VCaP (cell line): ENCODE measurements at regions not wholly inside any gene's neighbourhood (a gene's known extent, or its start where the extent isn't known, plus 50 kb on each side); places are given as distances from the start of the nearest gene placed in this dataset.

ENCODE experiments used
- H3K27ac ChIP-seq: fragments of 450-650 bp; 2 replicates; pipeline ENCODE4 v1.5.1; 2017
- TF ChIP-seq, protein P1 (sequence below): fragments of 450-650 bp; conservative IDR thresholded peaks from 2 replicates; pipeline ENCODE4 v1.5.1; 2017; ENCODE audit warnings: mild to moderate bottlenecking, moderate library complexity

DNA sequence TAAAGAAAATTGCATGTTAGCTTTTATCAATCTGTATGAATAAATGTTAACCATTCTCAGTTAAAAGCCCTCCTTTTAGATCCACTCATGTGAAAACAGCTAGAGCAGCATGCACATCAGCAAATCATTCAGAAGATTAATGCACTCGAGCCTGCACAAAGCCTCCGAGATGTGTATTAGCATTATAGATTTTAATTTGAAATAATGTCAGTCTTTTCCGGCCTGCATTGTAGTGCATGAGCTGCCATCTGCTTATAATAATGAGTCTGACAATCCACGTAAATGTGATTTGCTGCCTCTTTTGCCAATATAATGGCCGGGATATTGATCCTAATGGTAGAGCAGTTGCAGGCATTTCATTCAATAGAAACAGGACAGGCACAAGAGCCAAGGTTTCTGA lies 585.1 kb downstream of the IRX1 start:
- TF ChIP-seq, protein P1, sequence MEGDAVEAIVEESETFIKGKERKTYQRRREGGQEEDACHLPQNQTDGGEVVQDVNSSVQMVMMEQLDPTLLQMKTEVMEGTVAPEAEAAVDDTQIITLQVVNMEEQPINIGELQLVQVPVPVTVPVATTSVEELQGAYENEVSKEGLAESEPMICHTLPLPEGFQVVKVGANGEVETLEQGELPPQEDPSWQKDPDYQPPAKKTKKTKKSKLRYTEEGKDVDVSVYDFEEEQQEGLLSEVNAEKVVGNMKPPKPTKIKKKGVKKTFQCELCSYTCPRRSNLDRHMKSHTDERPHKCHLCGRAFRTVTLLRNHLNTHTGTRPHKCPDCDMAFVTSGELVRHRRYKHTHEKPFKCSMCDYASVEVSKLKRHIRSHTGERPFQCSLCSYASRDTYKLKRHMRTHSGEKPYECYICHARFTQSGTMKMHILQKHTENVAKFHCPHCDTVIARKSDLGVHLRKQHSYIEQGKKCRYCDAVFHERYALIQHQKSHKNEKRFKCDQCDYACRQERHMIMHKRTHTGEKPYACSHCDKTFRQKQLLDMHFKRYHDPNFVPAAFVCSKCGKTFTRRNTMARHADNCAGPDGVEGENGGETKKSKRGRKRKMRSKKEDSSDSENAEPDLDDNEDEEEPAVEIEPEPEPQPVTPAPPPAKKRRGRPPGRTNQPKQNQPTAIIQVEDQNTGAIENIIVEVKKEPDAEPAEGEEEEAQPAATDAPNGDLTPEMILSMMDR: no peak
- no peak overlapping the region for H3K27ac ChIP-seq

DNA sequence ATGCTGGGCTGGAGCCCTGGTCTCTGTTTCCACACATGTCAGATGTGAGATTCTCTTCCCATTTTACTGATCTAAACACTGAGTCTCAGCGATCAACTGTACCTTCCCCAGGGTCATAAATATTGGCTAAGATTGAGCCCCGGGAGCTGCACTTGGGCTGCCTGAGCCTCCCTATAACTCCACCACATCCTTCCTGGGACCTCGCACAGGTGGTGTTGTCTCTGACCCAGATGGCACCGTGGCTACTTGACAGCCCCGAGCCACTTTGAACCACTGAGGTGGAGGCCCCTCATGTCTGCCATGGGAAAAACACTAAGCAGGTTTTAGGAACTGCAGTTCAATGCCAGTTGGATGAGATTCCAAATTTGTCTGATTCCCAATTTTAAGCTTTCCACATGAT lies 586.5 kb downstream of the IRX1 start:
- TF ChIP-seq, protein P1: no peak
- no peak overlapping the region for H3K27ac ChIP-seq

DNA sequence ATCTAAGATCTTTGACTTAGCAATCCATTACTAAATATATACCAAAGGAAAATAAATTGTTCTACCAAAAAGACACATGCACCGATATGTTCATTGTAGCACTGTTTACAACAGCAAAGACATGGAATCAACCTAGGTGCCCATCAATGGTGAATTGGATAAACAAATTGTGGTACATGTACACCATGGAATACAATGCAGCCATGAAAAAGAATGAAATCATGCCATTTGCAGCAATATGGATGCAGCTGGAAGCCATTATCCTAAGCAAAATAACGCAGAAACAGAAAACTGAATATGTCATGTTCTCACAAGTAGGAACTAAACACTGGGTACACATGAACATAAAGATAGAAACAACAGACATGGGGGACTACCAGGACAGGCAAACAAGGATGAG lies 589.5 kb downstream of the IRX1 start:
- no peak overlapping the region for H3K27ac ChIP-seq
- TF ChIP-seq, protein P1: no peak

DNA sequence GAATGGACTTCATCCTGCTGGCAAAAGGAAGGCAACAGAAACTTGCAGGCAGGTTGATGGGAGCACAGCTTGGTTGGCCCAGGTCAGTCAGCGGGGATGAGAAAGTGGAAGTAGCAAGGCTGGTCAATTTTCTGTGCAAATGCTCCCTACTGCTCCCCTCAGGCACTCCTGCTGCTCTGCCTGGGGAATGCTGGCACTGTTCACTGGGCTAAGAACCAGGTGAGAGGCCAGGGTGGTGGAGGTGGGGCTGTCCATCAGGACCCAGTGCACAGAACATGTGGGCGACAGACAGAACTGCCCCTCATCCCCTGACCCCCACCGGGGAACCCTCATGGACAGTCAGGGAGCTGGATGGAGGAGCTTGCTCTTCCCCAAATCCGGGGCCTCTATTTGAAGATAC lies 593.1 kb downstream of the IRX1 start:
- TF ChIP-seq, protein P1: no peak
- H3K27ac ChIP-seq: no peak overlapping the region

DNA sequence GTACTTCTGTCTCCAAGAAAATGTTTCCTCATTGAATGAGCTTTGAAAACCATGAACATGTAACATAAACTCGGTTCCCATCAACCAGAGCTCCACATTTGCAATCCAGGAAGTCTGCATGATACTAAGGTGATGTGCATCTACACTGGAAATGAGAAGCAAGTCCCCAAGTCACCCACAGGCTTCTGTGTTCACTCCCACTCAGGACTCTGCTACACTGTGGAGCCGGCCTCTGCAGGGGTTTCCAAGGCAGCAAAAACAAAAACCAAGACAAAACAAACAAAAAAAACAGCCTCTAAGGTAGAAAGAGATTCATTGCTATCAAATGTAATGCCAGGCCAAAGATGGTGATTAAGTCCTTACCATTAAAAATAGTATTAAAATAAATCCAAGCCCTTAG lies 593.7 kb downstream of the IRX1 start:
- TF ChIP-seq, protein P1: no peak
- H3K27ac ChIP-seq: no peak overlapping the region

DNA sequence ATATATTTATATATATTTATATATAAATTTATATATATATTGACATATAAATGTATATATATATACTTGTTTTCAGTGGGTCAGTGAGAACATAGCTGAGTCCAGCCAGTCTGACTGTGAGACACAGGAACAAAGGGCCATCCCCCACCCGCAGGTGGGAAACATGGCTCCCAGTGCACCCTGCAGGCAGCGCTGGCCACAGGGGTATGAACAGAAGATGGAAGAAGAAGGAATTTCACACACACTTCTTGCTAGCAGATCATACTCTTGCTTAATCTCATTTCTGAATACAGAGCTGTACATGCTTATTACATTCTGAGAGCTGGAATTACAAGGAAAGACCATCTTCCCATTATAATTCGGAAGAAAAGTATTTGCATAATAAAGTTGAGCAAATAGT lies 595.4 kb downstream of the IRX1 start:
- TF ChIP-seq, protein P1: no peak

DNA sequence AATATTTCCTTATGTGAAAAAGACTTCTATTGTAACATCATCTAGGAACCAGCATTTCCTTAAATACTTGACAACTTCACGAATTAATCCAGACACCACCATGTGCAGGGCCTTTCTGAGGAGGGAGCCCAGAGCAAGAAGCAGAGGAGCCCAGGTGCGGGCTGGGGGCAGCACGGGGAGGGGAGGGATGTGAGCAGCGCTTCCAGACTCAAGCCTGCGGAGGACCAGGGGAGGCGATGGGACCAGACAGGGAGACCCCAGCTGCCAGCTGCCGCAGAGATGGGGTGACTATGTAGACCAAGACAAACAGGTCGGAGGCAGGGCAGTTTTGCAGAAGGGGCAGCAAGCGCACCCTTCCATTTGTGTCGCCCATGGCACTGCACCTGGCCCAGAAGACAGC lies 596.1 kb downstream of the IRX1 start:
- no peak overlapping the region for H3K27ac ChIP-seq
- TF ChIP-seq, protein P1: no peak

More for the DNA sequence above, 595.4 kb downstream of the IRX1 start:
- H3K27ac ChIP-seq: no peak overlapping the region

DNA sequence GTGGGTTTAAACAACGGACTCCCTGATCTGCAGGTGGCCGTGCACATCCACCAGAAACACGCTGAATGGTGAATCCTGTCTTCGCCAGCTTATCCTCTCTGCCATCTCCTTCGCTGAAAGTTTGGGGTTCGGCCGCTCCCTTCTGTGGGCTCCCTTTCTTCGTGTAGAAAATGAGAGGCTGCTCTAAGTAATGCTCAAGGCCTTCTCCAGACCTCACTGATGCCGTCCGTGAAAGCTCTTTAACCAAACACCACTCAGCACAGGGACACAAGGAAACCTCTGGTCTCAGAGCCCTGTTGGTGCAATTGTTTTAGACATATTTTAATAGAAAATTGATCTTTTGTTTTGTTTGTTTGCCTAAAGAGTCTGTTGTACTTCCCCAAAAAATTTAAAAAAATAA lies 596.5 kb downstream of the IRX1 start:
- TF ChIP-seq, protein P1: no peak
- no peak overlapping the region for H3K27ac ChIP-seq
